NCI-H1105 (cell line): ENCODE measurements at regions not wholly inside any gene's neighbourhood (a gene's known extent, or its start where the extent isn't known, plus 50 kb on each side); places are given as distances from the start of the nearest gene placed in this dataset.

Experiments used
- DNase-seq: peaks from one replicate; lab custom pipeline; 2025; lab: John Stamatoyannopoulos, UW

DNA sequence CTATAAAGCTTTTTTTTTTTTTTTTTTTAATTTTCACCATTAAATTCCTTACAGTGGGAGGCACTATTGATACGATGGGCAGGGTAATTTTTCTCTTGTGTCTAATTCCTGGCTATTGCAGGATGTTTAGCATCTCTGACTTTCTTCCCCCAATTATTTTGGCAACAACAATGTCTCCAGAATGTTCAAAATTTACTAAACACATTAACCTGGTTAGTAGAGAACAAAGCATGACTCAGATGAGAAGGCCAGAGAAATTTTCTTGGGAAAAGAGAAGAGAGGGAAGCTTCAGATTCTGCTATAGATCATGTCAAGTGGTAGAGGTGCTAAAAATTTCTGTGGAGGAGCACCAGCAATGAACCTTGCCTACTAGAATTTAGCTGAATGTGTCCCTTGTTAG is 171.5 kb upstream of the PRICKLE1 start:
- no peak for DNase-seq

DNA sequence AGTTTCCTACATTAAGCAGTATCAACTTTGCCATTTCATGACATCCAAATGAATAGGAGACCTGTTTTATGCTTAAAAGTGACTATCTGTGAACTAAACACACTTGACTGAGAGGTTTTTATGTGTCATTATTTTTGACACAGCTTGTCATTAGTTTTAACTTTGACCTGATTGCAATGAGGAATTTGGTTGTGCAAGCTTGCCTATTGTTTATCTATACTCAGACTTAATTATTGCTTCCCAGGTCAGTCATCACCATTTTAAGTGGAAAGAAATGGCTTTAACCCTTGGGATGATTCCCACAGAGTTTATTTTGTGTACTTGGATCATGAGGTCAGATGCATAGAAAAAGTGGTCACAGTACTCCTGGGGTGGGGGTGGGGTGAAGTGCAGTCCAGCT is 171.0 kb upstream of the PRICKLE1 start:
- DNase-seq = no peak

DNA sequence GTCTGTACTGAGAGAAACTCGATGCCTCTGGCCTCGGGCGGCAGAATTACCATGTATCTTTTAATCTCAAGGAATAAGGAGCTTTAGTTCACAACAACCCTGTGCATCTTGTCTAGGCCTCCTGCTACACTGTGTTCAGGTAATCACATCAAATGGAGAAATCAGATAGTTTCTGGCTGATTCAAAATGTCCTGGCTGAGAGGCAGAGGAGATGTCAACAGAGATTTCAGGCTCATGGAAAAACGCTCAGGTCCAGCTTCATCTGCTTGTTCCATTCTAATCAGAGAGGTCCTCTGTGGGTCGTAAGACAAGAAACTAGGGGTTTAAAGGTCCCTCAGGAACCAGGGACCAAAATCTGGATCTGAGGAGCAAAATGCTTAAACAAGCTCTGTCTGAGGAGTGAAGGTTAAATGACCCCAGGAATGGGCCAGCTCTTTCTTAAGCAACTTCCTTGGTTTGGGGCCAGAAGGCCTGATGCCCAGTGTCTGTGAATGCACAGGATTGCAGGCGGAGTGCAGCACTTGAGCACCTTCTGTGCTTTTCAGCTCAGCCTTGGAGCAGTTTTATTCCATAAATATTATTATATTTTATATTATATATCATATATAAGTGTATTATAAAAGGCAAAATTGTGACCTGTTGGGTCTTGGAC is 170.2 kb upstream of the PRICKLE1 start:
- DNase-seq = no peak

DNA sequence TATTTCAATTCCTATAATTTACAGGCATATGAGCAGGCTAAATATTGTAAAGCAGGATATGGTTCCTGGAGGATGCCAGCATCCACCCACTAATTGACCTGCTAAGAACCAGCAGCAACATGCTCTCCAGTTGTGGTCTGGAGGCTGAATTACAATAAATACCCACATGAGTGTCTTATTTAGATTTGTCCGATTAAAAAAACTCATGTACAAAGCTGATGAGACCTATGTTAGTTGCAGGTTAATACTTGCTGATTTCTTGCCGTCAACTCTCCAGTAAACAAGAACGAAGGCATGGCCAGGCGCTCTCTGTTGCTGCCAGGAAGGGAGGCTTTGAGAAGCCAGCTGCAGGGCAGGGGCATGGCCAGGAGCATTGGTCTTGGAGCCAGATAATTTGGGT is 169.3 kb upstream of the PRICKLE1 start:
- no peak for DNase-seq

DNA sequence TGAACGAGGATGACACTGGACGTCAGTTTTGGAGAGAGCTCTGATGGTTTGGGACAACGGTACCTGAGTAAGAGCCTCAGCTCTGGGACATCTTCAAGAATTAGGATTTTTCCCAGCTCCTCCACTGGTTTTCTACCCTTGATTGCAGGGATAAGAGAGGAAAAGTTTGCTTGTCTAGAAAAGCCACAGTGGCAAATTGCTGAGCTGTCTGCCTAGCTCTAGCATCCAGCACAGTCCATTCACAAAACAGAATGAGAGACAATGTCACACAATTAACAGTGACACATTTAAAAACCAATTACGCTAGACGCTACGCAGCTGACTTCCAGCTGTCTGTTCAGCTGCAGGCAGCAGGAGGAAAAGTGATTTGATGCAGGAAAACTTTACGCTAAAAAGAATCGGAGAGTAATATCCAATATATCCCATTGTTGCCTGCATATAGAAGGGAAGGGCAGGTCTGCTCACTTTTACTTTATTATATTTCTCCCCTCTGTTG is 168.1 kb upstream of the PRICKLE1 start:
- DNase-seq = no peak

DNA sequence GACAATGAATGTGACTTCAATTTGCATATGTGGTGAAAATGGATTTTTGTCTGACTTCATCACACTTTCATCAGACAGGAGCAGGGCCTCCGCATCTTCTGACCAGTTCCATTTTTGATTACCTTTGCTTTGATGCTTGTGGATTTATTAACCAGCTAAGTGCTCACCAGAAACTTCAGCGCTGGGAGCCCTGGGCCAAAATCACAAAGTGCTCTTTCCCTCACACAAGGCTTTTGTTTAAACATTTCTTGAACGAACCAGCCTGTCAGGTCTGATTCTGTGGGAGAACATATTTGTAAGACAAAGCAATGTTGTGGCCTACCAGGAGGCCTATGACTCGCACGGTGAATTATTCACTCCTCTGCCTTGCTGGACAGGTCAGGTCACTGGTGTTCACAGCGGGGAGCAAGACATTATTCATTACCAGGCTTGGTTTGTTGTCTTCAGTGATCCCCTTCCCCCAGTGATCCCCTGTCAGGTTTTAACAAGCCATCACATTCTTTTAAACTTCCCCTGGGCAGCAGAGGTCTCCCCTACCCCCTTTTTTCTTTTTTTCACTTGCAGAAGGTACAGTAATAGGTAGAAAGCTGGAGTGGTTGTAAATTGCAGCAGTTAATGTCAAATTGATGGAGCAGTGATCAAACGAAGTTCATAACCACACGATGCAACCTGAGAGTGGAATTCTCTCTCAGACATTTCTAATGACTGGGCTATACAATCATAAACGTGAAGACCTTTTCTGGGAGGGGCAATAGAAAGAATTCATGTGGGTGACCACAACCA is 167.5 kb upstream of the PRICKLE1 start:
- no peak for DNase-seq

DNA sequence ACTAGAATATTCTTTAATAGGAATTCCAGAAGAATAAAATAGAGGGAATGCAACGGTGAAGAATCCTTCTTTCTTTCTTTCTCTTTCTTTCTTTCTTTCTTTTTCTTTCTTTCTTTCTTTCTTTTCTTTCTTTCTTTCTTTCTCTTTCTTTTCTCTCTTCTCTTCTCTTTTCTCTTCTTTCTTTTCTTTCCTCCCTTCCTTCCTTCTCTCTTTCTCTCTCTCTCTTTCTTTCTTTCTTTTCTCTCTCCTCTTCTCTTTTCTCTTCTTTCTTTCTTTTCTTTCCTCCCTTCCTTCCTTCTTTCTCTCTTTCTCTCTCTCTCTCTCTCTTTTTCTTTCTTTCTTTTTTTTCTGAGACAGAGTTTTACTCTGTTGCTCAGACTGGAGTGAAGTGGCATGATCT is 160.8 kb upstream of the PRICKLE1 start:
- no peak for DNase-seq

DNA sequence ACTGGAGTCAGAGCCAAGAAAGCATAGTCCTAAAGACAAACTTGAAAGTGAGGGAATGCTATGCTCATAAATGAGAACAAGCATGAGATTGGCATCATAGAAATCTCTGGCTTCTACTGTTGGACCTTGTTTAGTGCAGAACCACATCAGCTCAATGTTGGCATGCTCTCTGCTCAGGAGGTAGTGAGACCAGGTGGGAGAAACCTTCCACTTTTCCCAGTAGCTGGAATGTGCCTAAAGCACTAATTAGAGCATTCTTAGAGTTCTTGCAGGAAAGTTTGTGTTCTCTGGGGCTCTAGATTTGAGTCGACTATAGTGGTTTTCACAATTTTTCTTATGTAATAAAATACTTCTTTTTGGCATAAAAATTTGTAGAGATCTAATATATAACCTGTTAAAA is 159.7 kb upstream of the PRICKLE1 start:
- no peak for DNase-seq

DNA sequence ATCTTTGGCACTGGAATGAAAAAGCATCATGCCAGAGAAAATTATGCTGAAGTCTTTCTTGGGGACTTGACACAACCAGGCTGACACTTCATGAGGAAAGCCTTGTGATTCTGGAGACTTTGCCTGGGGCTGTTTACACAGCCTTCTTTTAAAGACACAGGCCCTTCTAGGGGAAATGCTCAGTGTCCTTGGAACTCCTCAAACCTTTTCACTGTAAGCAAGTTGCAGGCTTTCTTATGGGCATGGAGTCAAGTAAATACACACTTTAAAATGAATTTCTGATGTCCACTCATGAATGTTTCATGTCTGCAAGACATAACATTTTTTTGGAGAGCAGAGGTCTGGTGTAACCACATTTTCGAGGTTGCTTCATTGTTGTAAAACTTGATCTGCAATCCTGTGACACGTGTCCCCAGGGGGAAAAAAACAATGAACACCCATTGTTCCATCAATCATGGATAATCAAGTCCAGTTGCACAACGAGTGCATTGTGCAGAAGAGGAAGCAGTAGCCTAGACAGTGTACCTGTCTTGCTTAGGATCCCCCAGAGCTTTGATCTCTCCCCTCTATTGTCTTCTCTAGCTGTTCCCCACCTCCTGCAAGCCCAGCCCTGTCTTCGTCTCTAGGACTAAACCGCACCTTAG is 155.1 kb upstream of the PRICKLE1 start:
- no peak for DNase-seq

DNA sequence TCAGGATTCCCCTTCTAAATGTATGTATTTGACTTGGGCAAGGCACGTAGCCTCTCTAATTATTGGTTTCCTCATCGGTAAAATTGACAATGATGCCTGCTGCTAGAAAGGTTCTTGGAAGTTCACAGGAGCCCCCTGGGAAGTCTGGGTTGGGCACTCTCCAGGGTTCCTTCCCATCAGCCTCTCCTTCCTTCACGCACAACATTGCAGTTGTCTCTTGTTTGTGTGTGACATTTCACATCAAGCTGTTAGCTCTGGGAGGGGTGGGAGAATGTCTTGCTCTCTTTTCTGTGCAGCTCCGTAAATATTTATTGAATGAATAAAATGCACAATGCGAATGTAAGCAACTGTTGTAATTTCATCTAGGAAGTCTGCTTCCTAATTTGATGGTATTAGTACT is 153.2 kb upstream of the PRICKLE1 start:
- DNase-seq = no peak

DNA sequence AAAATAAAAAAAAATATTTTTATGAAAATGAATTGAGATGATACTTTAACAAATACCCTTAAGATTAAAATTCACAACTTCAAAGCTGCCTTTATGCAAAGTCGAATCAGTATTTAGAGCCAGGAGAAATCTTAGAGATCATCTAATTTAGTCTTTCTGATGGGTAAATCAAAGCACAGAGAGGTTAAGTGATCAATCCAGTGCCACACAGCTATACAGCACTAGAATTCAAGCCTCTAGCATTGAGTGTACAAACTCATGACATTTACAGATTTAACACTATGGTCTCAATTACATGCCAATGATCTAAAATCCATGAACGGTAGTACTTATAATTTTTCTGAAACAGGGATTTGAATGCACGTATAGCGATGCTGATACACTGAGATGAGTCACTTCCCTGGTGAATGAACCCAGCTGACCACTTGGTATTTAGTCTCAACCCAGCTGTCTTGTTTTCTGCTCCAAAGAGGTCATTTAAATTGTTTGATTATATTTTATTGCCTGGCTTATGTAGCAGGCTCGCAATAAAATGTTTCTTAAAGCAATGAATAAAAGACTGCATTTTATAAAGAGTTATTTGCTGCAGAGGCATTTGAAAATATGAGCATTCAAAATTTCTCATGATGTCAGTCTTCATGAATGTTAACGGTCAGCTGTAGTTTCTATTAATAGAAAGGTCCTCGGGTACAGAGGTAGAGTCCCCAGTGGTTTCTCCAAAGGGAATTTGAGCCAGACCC is 152.4 kb upstream of the PRICKLE1 start:
- DNase-seq = no peak

DNA sequence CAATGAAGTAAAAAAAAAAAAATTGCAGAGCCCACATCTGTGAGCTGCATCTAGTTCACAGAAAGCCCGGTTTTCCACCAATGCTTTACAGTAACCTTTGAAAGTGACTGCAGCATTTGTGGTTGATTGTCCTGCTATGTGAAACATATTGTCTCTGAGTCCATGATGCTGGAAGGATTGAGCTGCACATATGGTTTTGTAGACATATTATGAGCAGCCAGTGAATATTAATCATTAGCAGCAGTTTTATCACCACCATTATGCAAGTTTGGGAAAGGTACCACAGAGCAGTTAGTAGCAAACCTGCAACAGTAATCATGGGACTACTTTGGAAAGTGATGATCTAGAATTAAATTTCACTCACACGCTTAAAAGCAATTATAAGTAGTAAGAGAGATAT is 151.5 kb upstream of the PRICKLE1 start:
- DNase-seq = no peak

DNA sequence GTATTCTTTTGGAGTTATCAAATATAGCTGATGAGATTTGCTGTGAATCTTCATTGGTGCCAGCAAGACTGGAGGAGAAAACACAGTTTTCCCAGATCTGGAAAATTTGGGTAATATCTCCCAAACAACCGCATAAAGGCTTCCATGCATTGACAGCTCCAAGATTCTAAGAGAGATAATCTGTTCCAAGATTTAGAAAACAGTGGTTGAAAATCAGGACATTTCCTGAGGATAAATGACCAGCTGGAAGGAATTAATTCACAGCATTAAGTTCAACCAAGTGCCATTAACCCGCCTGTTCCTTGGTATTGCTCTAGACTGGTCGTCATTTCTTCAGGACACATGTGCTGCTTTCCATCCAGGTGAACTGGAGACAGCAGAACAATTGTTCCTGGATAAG is 147.9 kb upstream of the PRICKLE1 start:
- no peak for DNase-seq

DNA sequence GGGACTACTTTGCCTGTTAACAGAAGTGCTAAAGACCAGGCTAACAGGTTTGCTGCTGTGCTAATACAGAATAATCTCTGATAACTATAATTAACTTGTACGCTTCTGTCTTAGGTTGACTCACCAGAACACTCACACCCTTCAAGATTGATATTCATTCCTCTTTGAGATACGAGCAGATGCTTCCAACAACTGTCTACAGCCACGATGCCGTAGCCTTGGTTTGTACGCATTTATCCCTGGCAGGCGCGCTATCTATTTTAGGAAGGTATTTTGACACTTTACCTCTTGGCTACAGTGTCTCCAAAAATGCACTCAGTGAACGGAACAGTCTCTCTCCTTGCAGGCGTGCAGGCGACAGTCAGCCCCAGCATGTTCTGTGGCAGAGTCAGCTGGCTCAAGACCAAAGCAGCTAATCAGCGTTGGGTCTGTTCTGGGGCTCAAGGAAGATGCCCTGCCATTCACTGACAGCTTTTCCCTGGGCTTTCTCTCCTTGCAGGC is 146.4 kb upstream of the PRICKLE1 start:
- no peak for DNase-seq

DNA sequence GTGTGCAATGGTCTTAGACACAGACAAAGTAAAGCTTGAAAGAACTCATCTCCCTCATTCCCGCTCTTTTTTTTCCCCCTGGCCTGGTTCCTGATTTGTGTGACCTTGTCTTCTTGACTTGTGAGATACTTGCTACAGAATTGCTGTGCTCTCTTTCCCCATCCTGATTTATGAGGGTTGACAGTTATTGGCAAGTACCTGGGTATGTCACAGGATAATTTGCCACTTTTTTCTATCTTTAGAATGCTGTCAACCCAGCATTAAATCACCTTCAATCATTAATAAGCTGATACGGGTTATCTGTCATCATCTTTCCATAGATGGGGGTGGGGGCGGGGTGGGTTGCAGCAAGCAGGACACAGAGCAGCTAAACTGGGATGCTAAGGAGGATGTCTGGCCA is 144.4 kb upstream of the PRICKLE1 start:
- DNase-seq = no peak

DNA sequence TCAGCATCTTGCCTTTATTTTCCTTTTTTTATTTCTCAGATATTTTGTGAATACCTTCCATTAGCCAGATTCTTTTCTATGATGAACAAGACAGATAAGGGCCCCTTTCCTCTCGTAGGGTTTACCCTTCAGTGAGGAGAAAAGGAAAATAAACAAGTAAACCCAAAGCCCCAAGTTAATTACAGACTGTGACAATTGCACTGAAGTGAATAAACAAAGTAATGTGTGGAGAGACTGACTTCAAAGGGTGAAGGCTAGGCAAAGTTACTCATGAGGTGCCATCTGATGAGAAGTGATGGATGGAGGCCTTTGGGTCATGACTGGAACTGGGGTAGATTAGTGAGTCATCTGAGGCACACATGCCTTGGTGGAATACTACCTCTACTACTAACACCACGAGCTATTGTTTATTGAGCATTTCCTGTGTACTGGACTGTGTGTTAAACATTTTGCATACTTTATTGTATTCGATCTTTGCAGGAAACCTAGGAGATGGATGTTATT is 143.4 kb upstream of the PRICKLE1 start:
- DNase-seq = no peak

DNA sequence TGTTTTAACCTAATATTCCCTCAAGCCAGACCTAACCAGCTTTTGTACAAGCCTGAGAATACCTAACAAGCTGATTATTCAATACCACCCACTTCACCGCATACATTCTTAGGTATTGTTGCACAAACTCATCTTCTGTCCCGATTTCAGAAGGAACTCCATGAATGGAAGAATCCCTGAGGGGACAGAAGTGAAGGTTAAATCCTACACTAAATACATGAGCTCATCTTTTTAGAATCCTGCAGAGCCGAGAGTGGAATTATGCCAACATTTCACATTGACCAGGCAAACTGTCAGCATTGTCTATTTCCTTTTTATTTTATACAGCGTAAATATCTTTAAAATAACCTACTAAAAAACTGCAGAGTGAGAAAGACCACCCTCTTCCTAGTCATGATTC is 140.7 kb upstream of the PRICKLE1 start:
- DNase-seq = no peak

DNA sequence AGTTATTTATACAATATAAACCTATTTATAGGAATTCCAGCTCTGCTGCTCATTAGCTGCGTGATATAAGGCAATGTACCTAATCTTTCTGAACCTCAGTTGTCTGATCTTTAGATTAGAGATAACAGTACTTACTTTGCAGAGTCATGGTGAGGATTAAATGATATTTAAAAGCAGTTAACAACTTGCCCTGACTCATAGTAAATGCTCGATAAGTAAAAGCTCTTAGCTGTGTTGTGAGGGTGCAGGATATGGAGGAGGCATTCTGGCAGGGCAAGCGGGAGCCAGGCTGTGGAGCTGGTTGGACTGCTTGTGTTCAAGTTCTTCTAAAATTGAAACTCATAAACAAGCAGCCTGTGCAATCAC is 140.0 kb upstream of the PRICKLE1 start:
- DNase-seq = no peak

DNA sequence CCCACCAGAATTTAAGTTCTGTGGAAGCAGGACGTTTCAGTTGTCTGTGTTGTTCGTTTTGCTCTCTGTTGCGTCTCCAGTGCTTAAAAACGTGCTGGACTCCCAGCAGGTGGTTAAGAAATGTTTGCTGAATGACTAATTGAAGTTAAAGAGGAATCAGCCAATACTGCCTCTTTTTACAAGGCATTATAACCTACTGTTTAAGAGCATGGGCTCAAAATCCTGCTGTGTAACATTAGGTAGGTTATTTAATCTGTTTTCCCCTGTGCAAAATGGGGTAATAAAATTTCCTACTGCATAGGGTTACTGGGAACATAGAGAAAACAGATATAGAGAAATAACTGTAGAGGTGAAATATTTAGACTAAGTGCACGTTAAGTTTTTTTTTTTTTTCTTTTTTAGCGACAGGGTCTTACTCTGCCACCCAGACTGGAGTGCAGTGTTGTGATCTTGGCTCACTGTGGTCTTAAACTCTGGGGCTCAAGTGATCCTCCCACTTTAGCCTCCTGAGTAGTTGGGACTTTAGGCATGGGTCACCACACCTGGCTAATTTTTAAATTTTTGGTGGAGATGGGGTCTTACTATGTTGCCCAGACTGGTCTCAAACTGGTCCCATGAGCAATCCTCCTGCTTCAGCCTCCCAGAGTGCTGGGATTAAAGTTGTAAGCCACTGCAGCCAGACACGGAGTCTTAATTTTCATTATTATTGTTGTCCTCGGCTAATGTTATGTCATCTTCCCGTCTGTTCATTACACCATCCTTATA is 139.4 kb upstream of the PRICKLE1 start:
- DNase-seq = no peak

DNA sequence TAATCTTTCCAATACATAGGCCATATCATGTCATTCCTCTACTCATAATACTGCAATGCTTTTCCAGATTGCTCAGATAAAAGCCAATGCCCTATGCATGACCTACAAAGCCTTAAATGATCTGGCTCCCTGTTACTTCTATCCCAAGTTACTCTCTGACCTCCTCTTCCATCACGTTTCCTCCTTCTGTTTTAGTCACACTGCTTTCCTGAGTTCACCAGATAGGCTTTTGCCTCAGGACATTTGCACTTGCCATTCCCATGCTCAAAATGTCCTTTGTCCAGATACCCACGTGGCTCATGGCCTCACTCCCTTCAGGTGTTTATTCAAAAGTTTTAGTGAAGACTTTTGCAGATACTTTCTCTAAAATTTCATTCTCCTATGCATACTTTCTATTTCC is 138.7 kb upstream of the PRICKLE1 start:
- DNase-seq = no peak

DNA sequence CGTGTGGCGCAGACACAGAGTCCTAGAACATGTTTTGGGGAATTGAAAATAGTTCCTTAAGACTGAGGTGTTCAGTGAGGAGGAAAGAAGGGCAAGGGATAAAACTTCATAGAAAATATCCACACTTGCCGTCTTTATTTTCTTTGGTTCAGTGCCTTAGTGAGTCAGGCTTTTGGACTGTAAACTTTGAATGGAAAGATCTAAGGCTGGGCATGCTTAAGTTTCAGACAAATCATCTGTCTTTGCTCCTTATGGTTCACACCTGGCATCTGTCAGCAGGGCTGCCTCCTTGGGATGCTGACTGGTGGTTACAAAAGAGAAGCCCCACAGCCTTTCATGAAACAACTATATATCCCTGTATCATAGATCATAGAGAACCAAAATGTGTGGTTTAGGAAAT is 136.3 kb upstream of the PRICKLE1 start:
- no peak for DNase-seq
